SK-N-SH (cell line): ENCODE measurements at regions not wholly inside any gene's neighbourhood (a gene's known extent, or its start where the extent isn't known, plus 50 kb on each side); places are given as distances from the start of the nearest gene placed in this dataset.

ENCODE experiments used
- CTCF ChIA-PET: fragments of 300-600, 350-600 bp; formaldehyde crosslinking; extraction: SDS; loops from one replicate; lab custom pipeline; 2021; lab: Yijun Ruan, JAX
- POLR2A ChIA-PET: fragments of 350-600 bp; sonication (Branson Sonifier 250); formaldehyde crosslinking; extraction: SDS; loops from one replicate; lab custom pipeline; 2020; ENCODE audit warnings: antibody characterized with exemption, inconsistent platforms; lab: Yijun Ruan, JAX
- DNase-seq: peaks from one replicate; pipeline ENCODE4 v3.0.0; 2012
- H2AFZ ChIP-seq: fragments of 200-600 bp; sonication (generic); 2 replicates; pipeline ENCODE4 v1.8.1; 2016; ENCODE audit warnings: antibody characterized with exemption, mild to moderate bottlenecking, low read depth
- H3F3A ChIP-seq: fragments of 200-600 bp; sonication (generic); replicated peaks from 2 replicates; pipeline ENCODE3; 2016; ENCODE audit warnings: antibody characterized with exemption, mild to moderate bottlenecking; ENCODE audit not compliant: insufficient read depth
- H3K27ac ChIP-seq, 2 experiments: fragments of 200-500 bp in 1 of 2; fragments of 200-600 bp in 1 of 2; sonication (Bioruptor generic) in 1 of 2; sonication (generic), shearing (Covaris generic) in 1 of 2; 2 replicates each; pipeline versions ENCODE4 v1.5.1 to v1.6.1; 2014 to 2016; ENCODE audit warnings: low read depth in 2 of 2, inconsistent platforms in 1 of 2, low read length in 1 of 2, mild to moderate bottlenecking in 1 of 2, mixed read lengths in 1 of 2
- H3K27me3 ChIP-seq: fragments of 200-600 bp; sonication (generic), shearing (Covaris generic); 2 replicates; pipeline ENCODE4 v1.6.1; 2016; ENCODE audit warnings: mixed run types; ENCODE audit not compliant: insufficient read depth
- H3K36me3 ChIP-seq, 2 experiments: fragments of 200-500 bp in 1 of 2; fragments of 200-600 bp in 1 of 2; sonication (Bioruptor generic) in 1 of 2; sonication (generic) in 1 of 2; replicated peaks in 1 of 2; 2 replicates each; pipeline versions ENCODE3 to v1.5.1; 2014 to 2016; ENCODE audit warnings: low read length in 1 of 2, mild to moderate bottlenecking in 1 of 2; ENCODE audit not compliant: insufficient read depth in 2 of 2, control insufficient read depth in 1 of 2
- H3K4me1 ChIP-seq, 2 experiments: fragments of 200-500 bp in 1 of 2; fragments of 200-600 bp in 1 of 2; sonication (Bioruptor generic) in 1 of 2; sonication (generic), shearing (Covaris generic) in 1 of 2; 2 replicates each; pipeline versions ENCODE4 v1.5.1 to v1.6.1; 2014 to 2016; ENCODE audit warnings: low read depth in 1 of 2, low read length in 1 of 2, mixed run types in 1 of 2; ENCODE audit not compliant: insufficient read depth in 2 of 2, control insufficient read depth in 1 of 2
- H3K4me2 ChIP-seq: fragments of 200-600 bp; sonication (generic), shearing (Covaris generic); 2 replicates; pipeline ENCODE4 v1.6.1; 2017; ENCODE audit warnings: mixed run types
- H3K4me3 ChIP-seq, 2 experiments: fragments of 200-500 bp in 1 of 2; fragments of 200-600 bp in 1 of 2; sonication (Bioruptor generic) in 1 of 2; sonication (generic), shearing (Covaris generic) in 1 of 2; 2 replicates each; pipeline versions ENCODE4 v1.5.1 to v1.8.1; 2014 to 2016; ENCODE audit warnings: low read depth in 2 of 2, inconsistent platforms in 1 of 2, low read length in 1 of 2, mild to moderate bottlenecking in 1 of 2, mixed read lengths in 1 of 2, moderate library complexity in 1 of 2
- H3K79me2 ChIP-seq: fragments of 200-600 bp; sonication (generic); 2 replicates; pipeline ENCODE4 v1.8.1; 2017; ENCODE audit warnings: mild to moderate bottlenecking; ENCODE audit not compliant: insufficient read depth
- H3K9ac ChIP-seq: fragments of 200-600 bp; sonication (generic); 2 replicates; pipeline ENCODE4 v1.6.1; 2017; ENCODE audit warnings: mixed run types
- H3K9me2 ChIP-seq: fragments of 200-600 bp; sonication (generic); 2 replicates; pipeline ENCODE4 v1.6.1; 2017; ENCODE audit warnings: mixed run types
- H3K9me3 ChIP-seq: fragments of 200-600 bp; sonication (generic); 2 replicates; pipeline ENCODE4 v1.6.1; 2017; ENCODE audit warnings: mixed run types, mild to moderate bottlenecking, moderate library complexity
- H4K20me1 ChIP-seq: fragments of 200-600 bp; sonication (generic); 2 replicates; pipeline ENCODE4 v1.6.1; 2017; ENCODE audit warnings: mild to moderate bottlenecking, mixed run types; ENCODE audit not compliant: insufficient read depth
- CHD2 ChIP-seq: fragments of 150-350 bp; IDR thresholded peaks from 2 replicates; pipeline ENCODE4 v1.6.1; 2018; ENCODE audit warnings: low read length; ENCODE audit not compliant: partially characterized antibody
- EZH2phosphoT487 ChIP-seq: fragments of 200-600 bp; sonication (generic); IDR thresholded peaks from 2 replicates; pipeline ENCODE4 v1.6.1; 2017; ENCODE audit warnings: low read depth, mixed run types, mild to moderate bottlenecking, antibody characterized with exemption, moderate library complexity, borderline replicate concordance
- JUND ChIP-seq: IDR thresholded peaks from 2 replicates; pipeline ENCODE4 v1.4.0; 2012
- MEF2A ChIP-seq: IDR thresholded peaks from 2 replicates; pipeline ENCODE4 v1.4.0; 2012; ENCODE audit warnings: low read depth, borderline replicate concordance
- MXI1 ChIP-seq: IDR thresholded peaks from 2 replicates; pipeline ENCODE4 v1.6.1; 2012; ENCODE audit warnings: mild to moderate bottlenecking, low read depth, low read length, improper control_type of control experiment
- NRF1 ChIP-seq: IDR thresholded peaks from 2 replicates; pipeline ENCODE4 v1.6.1; 2012; ENCODE audit warnings: low read depth, mild to moderate bottlenecking, low read length
- POLR2AphosphoS5 ChIP-seq: IDR thresholded peaks from 2 replicates; pipeline ENCODE4 v1.6.1; 2012; ENCODE audit warnings: low read depth, low read length
- RAD21 ChIP-seq: IDR thresholded peaks from 2 replicates; pipeline ENCODE4 v1.6.1; 2012; ENCODE audit warnings: mild to moderate bottlenecking, low read length
- RCOR1 ChIP-seq: fragments of 150-350 bp; IDR thresholded peaks from 2 replicates; pipeline ENCODE4 v1.6.1; 2017; ENCODE audit warnings: antibody characterized with exemption, low read length
- RFX5 ChIP-seq: IDR thresholded peaks from 2 replicates; pipeline ENCODE4 v1.6.1; 2012; ENCODE audit warnings: mild to moderate bottlenecking, improper control_type of control experiment, low read length
- WGBS: methylation state at CpG from one replicate; pipeline ENCODE4 v1.1.6; 2017; ENCODE audit warnings: low lambda C conversion rate; 5-methylcytosine and 5-hydroxymethylcytosine counted together
- TF ChIP-seq, protein P1 (sequence below): fragments of 150-350 bp; IDR thresholded peaks from 2 replicates; pipeline ENCODE4 v1.6.1; 2017; ENCODE audit warnings: antibody characterized with exemption, low read length, low read depth, borderline replicate concordance
- TF ChIP-seq, protein P2 (sequence below): IDR thresholded peaks from 2 replicates; pipeline ENCODE4 v1.4.0; 2012; ENCODE audit warnings: low read depth
- TF ChIP-seq, protein P3 (sequence below): IDR thresholded peaks from 2 replicates; pipeline ENCODE4 v1.4.0; 2012; ENCODE audit warnings: low read depth, borderline replicate concordance
- TF ChIP-seq, protein P4 (sequence below): IDR thresholded peaks from 2 replicates; pipeline ENCODE4 v1.6.1; 2012; ENCODE audit warnings: mild to moderate bottlenecking, low read depth, low read length, moderate library complexity
- TF ChIP-seq, protein P5 (sequence below): fragments of 200-600 bp; sonication (generic); IDR thresholded peaks from 2 replicates; pipeline ENCODE4 v1.6.1; 2017; ENCODE audit warnings: antibody characterized with exemption, mild to moderate bottlenecking, moderate library complexity

DNA sequence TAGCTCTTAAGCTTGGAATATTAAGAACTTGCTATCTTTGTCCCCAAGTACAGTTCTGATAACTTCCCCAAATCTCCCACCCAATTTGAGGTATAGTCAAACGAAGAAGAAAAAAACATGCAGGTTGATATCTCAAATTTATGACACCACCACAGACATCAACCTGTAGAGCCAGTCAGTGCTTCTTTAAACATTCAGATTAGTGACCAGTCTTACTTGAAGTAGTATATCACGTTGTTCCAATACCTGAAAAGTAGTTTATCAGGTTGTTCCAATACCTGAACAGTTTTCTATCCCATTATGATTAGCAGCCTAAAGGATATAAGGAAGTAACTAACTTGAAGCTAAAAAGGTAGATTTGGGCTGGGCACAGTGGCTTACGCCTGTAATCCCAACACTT is 85.3 kb downstream of the ALDH8A1 start:
- Histone ChIP-seq H3K9ac (no peak overlapping the region), H3K79me2 (no peaks in the 10 kb centered on the region), H4K20me1 (no peaks in the 10 kb centered on the region)
- CTCF ChIA-PET = interaction anchor here (0.6 to 2.4 kb wide), 3 partner anchors 9 to 27 kb away, joined by 3 to 8 read pairs (median 4); no protein-coding TSS in a partner anchor
- TF ChIP-seq, protein P1, sequence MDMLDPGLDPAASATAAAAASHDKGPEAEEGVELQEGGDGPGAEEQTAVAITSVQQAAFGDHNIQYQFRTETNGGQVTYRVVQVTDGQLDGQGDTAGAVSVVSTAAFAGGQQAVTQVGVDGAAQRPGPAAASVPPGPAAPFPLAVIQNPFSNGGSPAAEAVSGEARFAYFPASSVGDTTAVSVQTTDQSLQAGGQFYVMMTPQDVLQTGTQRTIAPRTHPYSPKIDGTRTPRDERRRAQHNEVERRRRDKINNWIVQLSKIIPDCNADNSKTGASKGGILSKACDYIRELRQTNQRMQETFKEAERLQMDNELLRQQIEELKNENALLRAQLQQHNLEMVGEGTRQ = no peak
- no peak for TF ChIP-seq RFX5
- TF ChIP-seq POLR2AphosphoS5 = no peak
- TF ChIP-seq, protein P2, sequence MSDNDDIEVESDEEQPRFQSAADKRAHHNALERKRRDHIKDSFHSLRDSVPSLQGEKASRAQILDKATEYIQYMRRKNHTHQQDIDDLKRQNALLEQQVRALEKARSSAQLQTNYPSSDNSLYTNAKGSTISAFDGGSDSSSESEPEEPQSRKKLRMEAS = no peak
- no peak for TF ChIP-seq MXI1
- TF ChIP-seq, protein P3, sequence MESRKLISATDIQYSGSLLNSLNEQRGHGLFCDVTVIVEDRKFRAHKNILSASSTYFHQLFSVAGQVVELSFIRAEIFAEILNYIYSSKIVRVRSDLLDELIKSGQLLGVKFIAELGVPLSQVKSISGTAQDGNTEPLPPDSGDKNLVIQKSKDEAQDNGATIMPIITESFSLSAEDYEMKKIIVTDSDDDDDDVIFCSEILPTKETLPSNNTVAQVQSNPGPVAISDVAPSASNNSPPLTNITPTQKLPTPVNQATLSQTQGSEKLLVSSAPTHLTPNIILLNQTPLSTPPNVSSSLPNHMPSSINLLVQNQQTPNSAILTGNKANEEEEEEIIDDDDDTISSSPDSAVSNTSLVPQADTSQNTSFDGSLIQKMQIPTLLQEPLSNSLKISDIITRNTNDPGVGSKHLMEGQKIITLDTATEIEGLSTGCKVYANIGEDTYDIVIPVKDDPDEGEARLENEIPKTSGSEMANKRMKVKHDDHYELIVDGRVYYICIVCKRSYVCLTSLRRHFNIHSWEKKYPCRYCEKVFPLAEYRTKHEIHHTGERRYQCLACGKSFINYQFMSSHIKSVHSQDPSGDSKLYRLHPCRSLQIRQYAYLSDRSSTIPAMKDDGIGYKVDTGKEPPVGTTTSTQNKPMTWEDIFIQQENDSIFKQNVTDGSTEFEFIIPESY = no peak
- no peak for TF ChIP-seq JUND
- no peak for TF ChIP-seq EZH2phosphoT487
- no peak for TF ChIP-seq MEF2A
- TF ChIP-seq CHD2 = no peak
- TF ChIP-seq, all 33 proteins: peak for 0
- Histone ChIP-seq H3K9me2 (no peaks in the 10 kb centered on the region), H3K4me3 (no peak overlapping the region), H3K9me3 (no peaks in the 10 kb centered on the region), H2AFZ (no peak overlapping the region), H3K27me3 (no peaks in the 10 kb centered on the region), H3K36me3 (no peaks in the 10 kb centered on the region), H3K4me1 (no peaks in the 10 kb centered on the region), H3K27ac (no peak overlapping the region), H3K4me2 (no peak overlapping the region), H3F3A (no peaks in the 10 kb centered on the region)
- no peak for DNase-seq
- POLR2A ChIA-PET = no interaction called here
- WGBS = 64% methylated on average over 3 of the region's 3 CpGs

DNA sequence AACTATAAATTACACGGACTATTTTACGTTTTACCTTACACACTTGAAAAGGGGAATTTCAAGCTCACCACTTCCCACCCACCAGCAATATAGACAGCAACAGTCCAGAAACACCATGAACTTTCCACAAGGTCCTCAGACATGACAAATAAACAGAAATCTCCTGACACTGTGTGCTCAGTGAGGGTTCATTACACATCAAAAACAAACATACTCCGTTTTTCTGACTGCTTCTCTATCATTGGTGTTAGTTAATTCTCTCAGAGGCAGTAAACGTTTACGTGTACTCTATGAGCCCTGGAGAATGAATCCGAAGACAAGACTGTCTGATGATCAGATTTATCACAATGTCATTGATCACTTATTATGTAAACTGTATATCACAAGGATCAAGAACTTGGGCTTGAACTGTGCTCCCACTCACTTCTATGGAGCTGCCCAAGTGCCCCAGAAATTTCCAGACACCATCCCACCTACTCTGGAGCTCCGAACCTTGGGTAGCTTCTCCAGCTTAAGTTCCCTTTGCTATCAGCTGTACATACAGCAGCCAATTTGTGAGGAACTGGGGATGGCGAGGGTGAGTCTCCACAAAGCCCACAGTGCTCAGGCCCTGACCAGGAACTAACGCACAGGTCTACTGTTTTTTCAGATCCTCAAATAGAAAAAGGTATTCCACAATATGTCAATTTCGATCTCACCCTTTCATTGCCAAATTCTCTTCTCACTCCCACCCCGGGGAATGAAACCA is 86.0 kb downstream of the ALDH8A1 start:
- CTCF ChIA-PET = interaction anchor here (2.4 kb wide), 1 partner anchor 19 kb away, joined by 8 read pairs; no protein-coding TSS in a partner anchor
- no peaks in the 10 kb centered on the region for H3K79me2 ChIP-seq
- no peak for TF ChIP-seq RCOR1
- TF ChIP-seq, protein P4, sequence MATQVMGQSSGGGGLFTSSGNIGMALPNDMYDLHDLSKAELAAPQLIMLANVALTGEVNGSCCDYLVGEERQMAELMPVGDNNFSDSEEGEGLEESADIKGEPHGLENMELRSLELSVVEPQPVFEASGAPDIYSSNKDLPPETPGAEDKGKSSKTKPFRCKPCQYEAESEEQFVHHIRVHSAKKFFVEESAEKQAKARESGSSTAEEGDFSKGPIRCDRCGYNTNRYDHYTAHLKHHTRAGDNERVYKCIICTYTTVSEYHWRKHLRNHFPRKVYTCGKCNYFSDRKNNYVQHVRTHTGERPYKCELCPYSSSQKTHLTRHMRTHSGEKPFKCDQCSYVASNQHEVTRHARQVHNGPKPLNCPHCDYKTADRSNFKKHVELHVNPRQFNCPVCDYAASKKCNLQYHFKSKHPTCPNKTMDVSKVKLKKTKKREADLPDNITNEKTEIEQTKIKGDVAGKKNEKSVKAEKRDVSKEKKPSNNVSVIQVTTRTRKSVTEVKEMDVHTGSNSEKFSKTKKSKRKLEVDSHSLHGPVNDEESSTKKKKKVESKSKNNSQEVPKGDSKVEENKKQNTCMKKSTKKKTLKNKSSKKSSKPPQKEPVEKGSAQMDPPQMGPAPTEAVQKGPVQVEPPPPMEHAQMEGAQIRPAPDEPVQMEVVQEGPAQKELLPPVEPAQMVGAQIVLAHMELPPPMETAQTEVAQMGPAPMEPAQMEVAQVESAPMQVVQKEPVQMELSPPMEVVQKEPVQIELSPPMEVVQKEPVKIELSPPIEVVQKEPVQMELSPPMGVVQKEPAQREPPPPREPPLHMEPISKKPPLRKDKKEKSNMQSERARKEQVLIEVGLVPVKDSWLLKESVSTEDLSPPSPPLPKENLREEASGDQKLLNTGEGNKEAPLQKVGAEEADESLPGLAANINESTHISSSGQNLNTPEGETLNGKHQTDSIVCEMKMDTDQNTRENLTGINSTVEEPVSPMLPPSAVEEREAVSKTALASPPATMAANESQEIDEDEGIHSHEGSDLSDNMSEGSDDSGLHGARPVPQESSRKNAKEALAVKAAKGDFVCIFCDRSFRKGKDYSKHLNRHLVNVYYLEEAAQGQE = no peak
- TF ChIP-seq NRF1 = no peak
- no peak for TF ChIP-seq RAD21
- TF ChIP-seq, protein P5, sequence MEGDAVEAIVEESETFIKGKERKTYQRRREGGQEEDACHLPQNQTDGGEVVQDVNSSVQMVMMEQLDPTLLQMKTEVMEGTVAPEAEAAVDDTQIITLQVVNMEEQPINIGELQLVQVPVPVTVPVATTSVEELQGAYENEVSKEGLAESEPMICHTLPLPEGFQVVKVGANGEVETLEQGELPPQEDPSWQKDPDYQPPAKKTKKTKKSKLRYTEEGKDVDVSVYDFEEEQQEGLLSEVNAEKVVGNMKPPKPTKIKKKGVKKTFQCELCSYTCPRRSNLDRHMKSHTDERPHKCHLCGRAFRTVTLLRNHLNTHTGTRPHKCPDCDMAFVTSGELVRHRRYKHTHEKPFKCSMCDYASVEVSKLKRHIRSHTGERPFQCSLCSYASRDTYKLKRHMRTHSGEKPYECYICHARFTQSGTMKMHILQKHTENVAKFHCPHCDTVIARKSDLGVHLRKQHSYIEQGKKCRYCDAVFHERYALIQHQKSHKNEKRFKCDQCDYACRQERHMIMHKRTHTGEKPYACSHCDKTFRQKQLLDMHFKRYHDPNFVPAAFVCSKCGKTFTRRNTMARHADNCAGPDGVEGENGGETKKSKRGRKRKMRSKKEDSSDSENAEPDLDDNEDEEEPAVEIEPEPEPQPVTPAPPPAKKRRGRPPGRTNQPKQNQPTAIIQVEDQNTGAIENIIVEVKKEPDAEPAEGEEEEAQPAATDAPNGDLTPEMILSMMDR = no peak
- TF ChIP-seq JUND = no peak

More for the DNA sequence above, 86.0 kb downstream of the ALDH8A1 start:
- Histone ChIP-seq H4K20me1 (no peaks in the 10 kb centered on the region), H3K4me1 (no peaks in the 10 kb centered on the region), H3K9ac (no peak overlapping the region), H3F3A (no peaks in the 10 kb centered on the region), H3K36me3 (no peaks in the 10 kb centered on the region), H3K27ac (no peak overlapping the region), H2AFZ (no peak overlapping the region), H3K9me2 (no peaks in the 10 kb centered on the region), H3K27me3 (no peaks in the 10 kb centered on the region), H3K9me3 (no peaks in the 10 kb centered on the region), H3K4me2 (no peak overlapping the region), H3K4me3 (no peak overlapping the region)
- 84% methylated on average over 11 of the region's 11 CpGs for WGBS
- no peak for DNase-seq
- POLR2A ChIA-PET = no interaction called here
